ENCODE measurements at regions not wholly inside any gene's neighbourhood (a gene's known extent, or its start where the extent isn't known, plus 50 kb on each side); places are given as distances from the start of the nearest gene placed in this dataset.

DNA sequence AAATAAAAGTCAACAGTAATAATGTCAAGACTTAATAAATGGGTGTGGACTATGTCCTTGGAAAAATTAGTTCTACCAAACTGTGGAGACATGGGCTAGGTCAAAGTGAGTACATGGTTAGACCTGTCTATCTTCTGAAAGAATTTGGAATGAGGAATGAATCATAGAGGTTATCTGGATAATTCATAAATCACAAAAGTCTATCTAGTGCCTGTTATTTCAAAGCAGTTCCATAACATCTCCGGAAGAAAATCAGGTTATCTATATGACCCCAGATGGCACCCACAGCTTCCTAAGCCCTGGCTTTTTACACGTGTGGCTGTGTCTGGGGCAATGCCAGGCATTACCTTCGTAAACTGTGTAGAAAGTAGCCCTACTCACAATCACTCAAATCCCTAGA, 272.0 kb downstream of the ETAA1 start:
- TF ChIP-seq, protein P1, sequence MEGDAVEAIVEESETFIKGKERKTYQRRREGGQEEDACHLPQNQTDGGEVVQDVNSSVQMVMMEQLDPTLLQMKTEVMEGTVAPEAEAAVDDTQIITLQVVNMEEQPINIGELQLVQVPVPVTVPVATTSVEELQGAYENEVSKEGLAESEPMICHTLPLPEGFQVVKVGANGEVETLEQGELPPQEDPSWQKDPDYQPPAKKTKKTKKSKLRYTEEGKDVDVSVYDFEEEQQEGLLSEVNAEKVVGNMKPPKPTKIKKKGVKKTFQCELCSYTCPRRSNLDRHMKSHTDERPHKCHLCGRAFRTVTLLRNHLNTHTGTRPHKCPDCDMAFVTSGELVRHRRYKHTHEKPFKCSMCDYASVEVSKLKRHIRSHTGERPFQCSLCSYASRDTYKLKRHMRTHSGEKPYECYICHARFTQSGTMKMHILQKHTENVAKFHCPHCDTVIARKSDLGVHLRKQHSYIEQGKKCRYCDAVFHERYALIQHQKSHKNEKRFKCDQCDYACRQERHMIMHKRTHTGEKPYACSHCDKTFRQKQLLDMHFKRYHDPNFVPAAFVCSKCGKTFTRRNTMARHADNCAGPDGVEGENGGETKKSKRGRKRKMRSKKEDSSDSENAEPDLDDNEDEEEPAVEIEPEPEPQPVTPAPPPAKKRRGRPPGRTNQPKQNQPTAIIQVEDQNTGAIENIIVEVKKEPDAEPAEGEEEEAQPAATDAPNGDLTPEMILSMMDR (IDR thresholded peaks at IDR 0.05 in 4 of 5, conservative IDR thresholded peaks at IDR 0.05 in 1 of 5): no peak
- no peak for TF ChIP-seq POLR2A (IDR thresholded peaks at IDR 0.05)

Data from gastrocnemius medialis (tissue), 4 donors.